CD4-positive, alpha-beta T cell (primary cell): ENCODE measurements at regions not wholly inside any gene's neighbourhood (a gene's known extent, or its start where the extent isn't known, plus 50 kb on each side); places are given as distances from the start of the nearest gene placed in this dataset.

Experiments used
- ATAC-seq: fragments of 200-7000 bp; cut with Tn5 transposase; one replicate; pipeline ENCODE4 v1.10.0; 2022; ENCODE audit warnings: mild to moderate bottlenecking; ENCODE audit not compliant: poor library complexity
- CTCF ChIA-PET: fragments of 350-600 bp; sonication (Branson Sonifier 250); formaldehyde crosslinking; loops from one replicate; lab custom pipeline; 2021; ENCODE audit warnings: antibody characterized with exemption, inconsistent platforms; lab: Charles Lee
- POLR2A ChIA-PET: fragments of 350-600 bp; sonication (Branson Sonifier 250); formaldehyde crosslinking; loops from one replicate; lab custom pipeline; 2021; ENCODE audit warnings: antibody characterized with exemption, inconsistent platforms; lab: Charles Lee
- DNase-seq, 14 experiments: peaks; one replicate each; pipeline ENCODE4 v3.0.0-alpha.2; 2013 to 2020; ENCODE audit warnings: mixed read lengths in 2 of 14
- H3K27ac ChIP-seq, 2 donors: one replicate each; pipeline versions ENCODE4 v1.5.1 to v1.7.0; 2013; ENCODE audit warnings: low read length in 2 of 2, low read depth in 1 of 2, mild to moderate bottlenecking in 1 of 2
- H3K27me3 ChIP-seq, 2 experiments: 1 replicate in 1 of 2; 2 replicates in 1 of 2; pipeline versions ENCODE4 v1.6.1 to v1.7.0; 2013; ENCODE audit warnings: low read length in 2 of 2, control low read depth in 1 of 2, mild to moderate bottlenecking in 1 of 2, moderate library complexity in 1 of 2; ENCODE audit not compliant: insufficient read depth in 2 of 2, control insufficient read depth in 1 of 2
- H3K36me3 ChIP-seq: one replicate; pipeline ENCODE4 v1.6.1; 2013; ENCODE audit warnings: low read length, control low read depth; ENCODE audit not compliant: insufficient read depth
- H3K4me1 ChIP-seq: one replicate; pipeline ENCODE4 v1.6.1; 2013; ENCODE audit warnings: low read length, control low read depth; ENCODE audit not compliant: insufficient read depth
- H3K4me3 ChIP-seq: one replicate; pipeline ENCODE4 v1.5.1; 2013; ENCODE audit warnings: mild to moderate bottlenecking, low read length, moderate library complexity
- H3K9me3 ChIP-seq, 2 experiments: 1 replicate in 1 of 2; 2 replicates in 1 of 2; pipeline versions ENCODE4 v1.6.1 to v1.7.0; 2013; ENCODE audit warnings: low read length in 2 of 2, mild to moderate bottlenecking in 2 of 2, control low read depth in 1 of 2, moderate library complexity in 1 of 2; ENCODE audit not compliant: control insufficient read depth in 1 of 2, insufficient read depth in 1 of 2
- H3K27ac Mint-ChIP-seq: one replicate; pipeline ENCODE4 v1.8.0; 2020; ENCODE audit warnings: mixed read lengths
- H3K27me3 Mint-ChIP-seq: one replicate; pipeline ENCODE4 v1.8.0; 2021; ENCODE audit warnings: mixed read lengths
- H3K36me3 Mint-ChIP-seq: one replicate; pipeline ENCODE4 v1.8.0; 2021; ENCODE audit warnings: low read depth, mixed read lengths
- H3K4me1 Mint-ChIP-seq: one replicate; pipeline ENCODE4 v1.8.0; 2021; ENCODE audit warnings: low read depth, mixed read lengths
- H3K4me3 Mint-ChIP-seq: one replicate; pipeline ENCODE4 v1.8.0; 2020; ENCODE audit warnings: mild to moderate bottlenecking, mixed read lengths
- H3K9me3 Mint-ChIP-seq: one replicate; pipeline ENCODE4 v1.8.0; 2020; ENCODE audit warnings: mixed read lengths
- CTCF ChIP-seq: fragments of 200-600 bp; IDR thresholded peaks from one replicate; pipeline ENCODE4 v1.8.0; 2022; ENCODE audit warnings: antibody characterized with exemption, mild to moderate bottlenecking
- intact Hi-C, 2 experiments: fragments of 100-400 bp; cut with DNase I in 1 of 2; cut with micrococcal nuclease in 1 of 2; formaldehyde crosslinking; loops; one replicate each; pipeline versions ENCODE4 v1.15.1 to v1.9.0; 2023 to 2025; cut with DNase I, micrococcal nuclease

GRCh38 chr20:7742479-7742878, 197.8 kb downstream of the HAO1 start:
- no peak overlapping the region for H3K27ac ChIP-seq
- no peaks in the 10 kb centered on the region for H3K4me1 ChIP-seq
- no peaks in the 10 kb centered on the region for H3K9me3 ChIP-seq
- H3K4me3 ChIP-seq: no peak overlapping the region
- no peaks in the 10 kb centered on the region for H3K27me3 ChIP-seq
- no peaks in the 10 kb centered on the region for H3K36me3 ChIP-seq
- intact Hi-C loops: no loop called here
- Mint-ChIP-seq H3K4me3 (no peak overlapping the region), H3K27me3 (no peaks in the 10 kb centered on the region), H3K27ac (no peak overlapping the region), H3K36me3 (no peaks in the 10 kb centered on the region), H3K4me1 (no peaks in the 10 kb centered on the region), H3K9me3 (peaks cover 4% of the 10 kb centered on the region)
- no peak for ATAC-seq
- CTCF ChIA-PET: no interaction called here
- no peak for DNase-seq
- POLR2A ChIA-PET: no interaction called here
- TF ChIP-seq CTCF: no peak

GRCh38 chr20:7744411-7744810, 195.8 kb downstream of the HAO1 start:
- intact Hi-C loops: no loop called here
- ChIA-PET CTCF (no interaction called here), POLR2A (no interaction called here)
- Mint-ChIP-seq H3K4me1 (no peaks in the 10 kb centered on the region), H3K27ac (no peak overlapping the region), H3K27me3 (no peaks in the 10 kb centered on the region), H3K4me3 (no peak overlapping the region), H3K36me3 (no peaks in the 10 kb centered on the region), H3K9me3 (peaks cover 4% of the 10 kb centered on the region)
- H3K27ac ChIP-seq: no peak overlapping the region
- ATAC-seq: no peak
- H3K4me3 ChIP-seq: no peak overlapping the region
- no peaks in the 10 kb centered on the region for H3K4me1 ChIP-seq
- no peak for DNase-seq
- H3K36me3 ChIP-seq: no peaks in the 10 kb centered on the region
- TF ChIP-seq CTCF: no peak
- H3K9me3 ChIP-seq: no peaks in the 10 kb centered on the region
- H3K27me3 ChIP-seq: no peaks in the 10 kb centered on the region

- H3K27ac Mint-ChIP-seq: no peak overlapping the region
- H3K4me1 Mint-ChIP-seq: no peaks in the 10 kb centered on the region
- Histone ChIP-seq H3K4me1 (no peaks in the 10 kb centered on the region), H3K9me3 (no peaks in the 10 kb centered on the region), H3K27me3 (no peaks in the 10 kb centered on the region), H3K4me3 (no peak overlapping the region), H3K27ac (no peak overlapping the region), H3K36me3 (no peaks in the 10 kb centered on the region)
- intact Hi-C loops: no loop called here
- no peaks in the 10 kb centered on the region for H3K36me3 Mint-ChIP-seq
- POLR2A ChIA-PET: no interaction called here
- TF ChIP-seq CTCF: no peak
- DNase-seq (no peak), ATAC-seq (no peak)
- H3K27me3 Mint-ChIP-seq: no peaks in the 10 kb centered on the region
- CTCF ChIA-PET: no interaction called here
- H3K4me3 Mint-ChIP-seq: no peak overlapping the region
- peaks cover 7% of the 10 kb centered on the region for H3K9me3 Mint-ChIP-seq
These were observed 191.6 kb downstream of the HAO1 start for GRCh38 chr20:7748624-7749023.
